Ovary (tissue), 3 donors: ENCODE measurements at regions not wholly inside any gene's neighbourhood (a gene's known extent, or its start where the extent isn't known, plus 50 kb on each side); places are given as distances from the start of the nearest gene placed in this dataset.

Experiments
- POLR2A ChIP-seq: fragments of 450-650 bp; IDR thresholded peaks from one replicate; pipeline ENCODE4 v1.6.1; 2017; ENCODE audit warnings: antibody characterized with exemption, mild to moderate bottlenecking, moderate library complexity
- TF ChIP-seq, protein P1 (sequence below), 3 donors: fragments of 450-650 bp in 2 of 3; fragments of 200-600 bp in 1 of 3; IDR thresholded peaks; one replicate each; pipeline versions ENCODE4 v1.5.1 to v1.8.0; 2016 to 2022; ENCODE audit warnings: antibody characterized with exemption in 3 of 3, mild to moderate bottlenecking in 1 of 3
- donor health status: DM: no; HTN: no; CAD: no.

GRCh38 chr6:6713657-6714056, 125.1 kb downstream of the LY86 start:
- no peak for TF ChIP-seq POLR2A
- TF ChIP-seq, protein P1, sequence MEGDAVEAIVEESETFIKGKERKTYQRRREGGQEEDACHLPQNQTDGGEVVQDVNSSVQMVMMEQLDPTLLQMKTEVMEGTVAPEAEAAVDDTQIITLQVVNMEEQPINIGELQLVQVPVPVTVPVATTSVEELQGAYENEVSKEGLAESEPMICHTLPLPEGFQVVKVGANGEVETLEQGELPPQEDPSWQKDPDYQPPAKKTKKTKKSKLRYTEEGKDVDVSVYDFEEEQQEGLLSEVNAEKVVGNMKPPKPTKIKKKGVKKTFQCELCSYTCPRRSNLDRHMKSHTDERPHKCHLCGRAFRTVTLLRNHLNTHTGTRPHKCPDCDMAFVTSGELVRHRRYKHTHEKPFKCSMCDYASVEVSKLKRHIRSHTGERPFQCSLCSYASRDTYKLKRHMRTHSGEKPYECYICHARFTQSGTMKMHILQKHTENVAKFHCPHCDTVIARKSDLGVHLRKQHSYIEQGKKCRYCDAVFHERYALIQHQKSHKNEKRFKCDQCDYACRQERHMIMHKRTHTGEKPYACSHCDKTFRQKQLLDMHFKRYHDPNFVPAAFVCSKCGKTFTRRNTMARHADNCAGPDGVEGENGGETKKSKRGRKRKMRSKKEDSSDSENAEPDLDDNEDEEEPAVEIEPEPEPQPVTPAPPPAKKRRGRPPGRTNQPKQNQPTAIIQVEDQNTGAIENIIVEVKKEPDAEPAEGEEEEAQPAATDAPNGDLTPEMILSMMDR (IDR thresholded peaks at IDR 0.05): no peak
